Fibroblast of peridontal ligament (primary cell): ENCODE measurements at regions not wholly inside any gene's neighbourhood (a gene's known extent, or its start where the extent isn't known, plus 50 kb on each side); places are given as distances from the start of the nearest gene placed in this dataset.
"Not testable (repeated sequence)": the region's sequence is repeated elsewhere in the genome, so short reads cannot be mapped to it uniquely, and the experiment has no call there.

Source experiments
- DNase-seq: peaks from one replicate; pipeline ENCODE4 v3.0.0-alpha.2; 2010; ENCODE audit errors: extremely low read depth

DNA sequence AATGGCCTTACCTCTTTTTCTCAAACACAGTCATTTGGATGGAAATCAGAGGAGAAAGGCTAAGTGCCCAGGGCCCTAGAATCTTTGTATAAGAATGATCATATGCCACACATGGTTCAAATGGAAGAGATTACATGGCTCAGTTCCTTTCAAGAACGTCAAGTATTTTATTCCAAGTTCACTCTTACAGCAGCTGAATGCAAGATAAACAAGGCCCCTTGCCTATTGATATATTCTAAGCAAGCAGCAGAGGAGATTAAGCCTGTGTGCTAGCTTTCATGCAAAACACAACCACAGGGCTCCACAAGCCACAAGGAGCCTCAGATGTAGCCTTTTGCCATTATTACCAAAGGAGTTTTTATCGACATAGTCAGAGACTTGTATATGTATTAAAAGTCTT lies 55.3 kb upstream of the SLCO6A1 start:
- peak; percentile 54 for DNase-seq

- no peak for DNase-seq
These were observed 55.9 kb upstream of the SLCO6A1 start for GRCh38 chr5:102554728-102555127.

DNA sequence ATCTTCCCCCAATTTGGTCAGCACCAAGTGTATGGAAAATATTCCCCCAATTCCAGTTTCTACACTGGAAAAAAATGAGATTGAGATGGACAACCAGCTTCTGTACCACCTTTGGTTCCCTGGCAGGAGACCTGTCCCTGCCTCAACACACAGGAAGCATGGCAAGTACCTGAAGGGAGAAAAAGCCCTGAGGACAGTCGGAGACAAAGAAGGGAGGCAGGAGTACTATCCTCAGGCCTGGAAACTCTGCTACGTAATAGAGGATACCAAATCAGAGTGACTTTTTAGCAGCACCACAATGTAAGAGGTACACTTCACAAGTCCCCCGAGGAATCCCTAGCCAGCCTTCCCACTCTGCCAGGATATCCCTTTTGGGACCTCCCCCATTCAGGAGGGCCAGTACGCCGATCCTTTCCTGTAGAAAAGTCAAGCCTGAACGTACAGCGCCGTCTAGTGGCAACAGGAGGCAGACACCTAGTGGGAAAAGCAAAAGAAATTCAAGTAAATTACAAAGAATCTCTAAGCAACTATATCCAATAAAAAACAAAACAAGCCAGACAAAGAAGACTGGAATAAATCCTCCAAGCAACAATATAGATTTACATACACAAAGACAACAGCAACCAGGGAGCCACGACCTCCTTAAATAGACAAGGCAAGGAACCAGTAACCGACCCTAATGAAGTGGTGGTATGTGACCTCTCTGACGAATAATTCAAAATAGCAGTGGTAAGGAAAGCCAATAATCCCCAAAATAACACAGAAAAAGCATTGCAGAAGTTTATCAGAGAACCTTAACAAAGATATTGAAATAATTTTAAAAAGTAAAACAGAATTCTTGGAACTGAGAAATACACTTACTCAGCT lies 63.3 kb upstream of the SLCO6A1 start:
- peak; percentile 10 for DNase-seq

GRCh38 chr5:102570747-102571146 lies 71.9 kb upstream of the SLCO6A1 start:
- DNase-seq: no peak

DNA sequence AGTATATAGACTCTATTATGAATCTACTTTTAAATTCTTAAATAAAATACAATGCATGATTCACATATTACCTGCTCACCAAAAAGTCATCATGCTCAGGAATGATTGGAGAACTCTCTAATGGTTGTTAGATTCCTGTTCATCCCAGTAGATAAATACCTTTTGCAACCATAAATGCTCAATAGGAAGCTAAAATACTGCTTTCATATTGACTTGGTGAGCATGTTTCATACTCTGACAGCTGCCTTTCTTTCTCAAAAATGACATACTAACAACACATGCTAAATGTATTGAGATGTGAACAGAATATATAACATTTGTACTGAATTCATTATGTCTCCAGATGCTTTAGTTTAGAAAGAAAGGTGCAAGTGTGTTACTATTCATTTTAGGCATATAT lies 79.6 kb upstream of the SLCO6A1 start:
- DNase-seq: no peak

- DNase-seq: no peak
These were observed 80.6 kb upstream of the SLCO6A1 start for GRCh38 chr5:102579379-102579778.

DNA sequence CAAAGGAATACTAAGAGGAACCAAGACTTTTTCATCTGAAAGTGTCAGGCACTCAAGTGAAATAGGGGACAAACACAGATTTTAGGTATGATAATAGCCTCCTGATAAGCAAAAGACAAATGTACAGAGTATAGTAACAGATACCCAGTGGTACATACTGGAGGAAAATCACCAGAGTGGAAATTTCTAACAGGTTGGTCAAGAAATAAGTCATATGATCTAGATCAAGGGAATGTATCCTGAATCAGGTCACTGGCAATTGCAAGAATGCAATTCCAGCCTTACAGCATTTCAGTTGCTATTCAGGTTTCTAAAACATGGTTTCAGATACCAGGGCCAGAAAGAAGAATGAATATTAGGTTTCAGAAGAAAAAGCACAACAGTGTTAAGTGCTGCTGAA lies 82.2 kb upstream of the SLCO6A1 start:
- DNase-seq: no peak

GRCh38 chr5:102582696-102583095 lies 83.9 kb upstream of the SLCO6A1 start:
- DNase-seq: peak; percentile 27

DNA sequence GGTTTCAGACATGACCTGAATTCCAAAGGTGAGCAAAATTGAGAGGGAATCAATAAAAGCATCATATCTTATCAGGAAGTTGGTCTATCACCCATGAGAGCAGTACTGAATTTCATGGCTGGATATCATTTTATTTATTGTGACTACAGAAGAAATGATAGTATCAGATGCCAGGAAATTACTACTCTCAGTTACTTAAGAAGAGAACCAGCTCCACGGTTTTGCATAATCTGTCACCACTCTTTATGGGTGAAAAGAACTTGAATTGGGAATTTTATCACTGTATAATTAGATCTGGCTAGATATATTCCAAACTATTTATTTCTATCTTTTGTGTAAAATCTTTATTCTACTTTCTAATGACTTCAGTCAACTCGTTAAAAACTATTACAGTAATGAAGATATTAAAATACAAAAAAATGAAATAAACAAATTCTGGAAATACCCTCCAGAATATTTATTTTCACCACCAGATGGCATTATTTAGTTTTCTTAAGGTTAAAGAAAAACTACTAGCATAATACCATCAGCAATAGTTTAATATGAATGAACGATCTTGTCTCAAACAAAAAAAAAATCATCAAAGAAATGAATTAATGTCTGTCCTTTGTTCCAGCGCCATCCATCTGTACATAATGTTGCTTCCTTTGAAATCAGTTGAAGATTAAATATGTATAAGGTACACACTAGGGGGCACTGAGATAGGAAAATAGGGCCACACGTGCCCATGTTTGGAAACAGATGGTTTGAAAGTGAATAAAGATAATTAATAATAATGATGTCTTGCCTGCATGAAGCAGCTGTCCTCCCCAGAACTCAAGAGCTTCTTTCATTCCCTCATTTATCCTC lies 84.7 kb upstream of the SLCO6A1 start:
- DNase-seq: peak; percentile 58

DNA sequence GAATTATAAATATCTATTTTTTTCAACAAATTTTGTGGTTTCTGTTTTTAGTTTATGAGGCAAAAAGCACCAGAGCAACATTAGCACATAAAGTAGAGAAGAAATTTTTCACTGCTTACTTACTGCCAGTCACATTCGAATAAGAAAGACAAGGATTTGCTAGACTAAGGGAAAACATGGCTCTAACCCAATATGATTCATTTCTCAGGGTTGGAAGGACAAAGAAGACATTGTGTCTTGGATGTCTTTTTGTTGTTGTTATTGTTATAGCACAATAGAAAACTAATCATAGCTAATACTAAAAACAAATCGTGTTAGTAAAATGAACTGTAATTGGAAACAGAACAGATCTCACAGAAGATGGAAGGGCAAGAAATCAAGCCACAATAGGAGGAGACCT lies 90.9 kb upstream of the SLCO6A1 start:
- no peak for DNase-seq

GRCh38 chr5:102590467-102590866 lies 91.7 kb upstream of the SLCO6A1 start:
- no peak for DNase-seq

GRCh38 chr5:102591650-102592049 lies 92.8 kb upstream of the SLCO6A1 start:
- DNase-seq: no peak

GRCh38 chr5:102592586-102592985 lies 93.8 kb upstream of the SLCO6A1 start:
- DNase-seq: not testable (repeated sequence)

DNA sequence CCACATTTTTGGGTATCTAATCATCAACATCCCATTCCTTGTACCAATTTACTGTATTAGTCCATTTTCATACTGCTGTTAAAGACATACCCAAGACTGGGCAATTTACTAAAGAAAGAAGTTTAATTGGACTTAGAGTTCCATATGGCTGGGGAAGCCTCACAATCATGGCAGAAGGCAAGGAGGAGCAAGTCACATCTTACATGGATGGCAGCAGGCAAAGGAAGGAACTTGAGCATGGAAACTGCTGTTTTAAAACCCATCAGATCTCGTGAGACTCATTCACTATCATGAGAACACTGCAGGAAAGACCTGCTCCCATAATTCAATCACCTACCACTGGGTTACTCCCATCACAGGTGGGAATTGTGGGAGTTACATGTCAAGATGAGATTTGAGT lies 95.4 kb upstream of the SLCO6A1 start:
- no peak for DNase-seq

DNA sequence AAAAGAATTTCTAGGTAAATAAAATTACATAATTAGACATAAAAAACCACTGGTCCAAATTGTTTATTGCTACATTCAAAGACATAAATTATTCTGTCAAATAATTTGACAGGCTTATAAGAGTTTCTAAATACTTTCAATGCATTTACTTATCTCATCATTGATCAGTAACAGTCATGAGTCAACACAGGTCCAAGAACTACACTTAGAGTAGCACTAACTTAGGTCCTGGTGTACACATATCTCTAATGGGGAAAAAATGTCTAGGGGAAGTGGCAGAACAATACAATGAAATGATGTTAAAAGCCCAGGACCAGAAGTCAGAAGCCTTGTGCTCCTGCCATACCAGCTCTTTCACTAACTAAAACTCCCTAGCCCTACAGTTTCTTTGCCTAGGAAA lies 96.5 kb upstream of the SLCO6A1 start:
- DNase-seq: no peak

DNA sequence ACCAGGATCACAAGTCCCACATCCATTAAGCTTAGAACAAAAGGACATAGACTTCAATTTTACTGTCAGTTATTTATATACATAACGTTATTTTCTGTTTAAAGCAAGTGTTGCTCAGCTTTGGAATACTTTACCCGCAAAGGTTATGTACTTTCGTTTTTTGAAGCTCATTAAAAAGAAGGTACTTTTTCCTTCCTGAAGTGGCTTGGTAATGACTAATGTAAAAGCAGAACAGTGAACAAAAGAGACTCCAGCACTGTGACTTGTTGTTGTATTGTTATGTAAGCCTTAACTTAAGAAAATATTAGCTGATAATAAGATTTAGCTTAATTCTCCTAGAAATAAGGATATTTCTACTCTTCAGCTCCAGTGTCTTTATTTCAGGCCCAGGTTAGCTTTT lies 97.3 kb upstream of the SLCO6A1 start:
- no peak for DNase-seq

GRCh38 chr5:102596951-102597350 lies 98.2 kb upstream of the SLCO6A1 start:
- no peak for DNase-seq

- no peak for DNase-seq
These were observed 100.5 kb upstream of the SLCO6A1 start for GRCh38 chr5:102599289-102599688.

- DNase-seq: peak; percentile 6
These were observed 102.2 kb upstream of the SLCO6A1 start for GRCh38 chr5:102600964-102601363.

DNA sequence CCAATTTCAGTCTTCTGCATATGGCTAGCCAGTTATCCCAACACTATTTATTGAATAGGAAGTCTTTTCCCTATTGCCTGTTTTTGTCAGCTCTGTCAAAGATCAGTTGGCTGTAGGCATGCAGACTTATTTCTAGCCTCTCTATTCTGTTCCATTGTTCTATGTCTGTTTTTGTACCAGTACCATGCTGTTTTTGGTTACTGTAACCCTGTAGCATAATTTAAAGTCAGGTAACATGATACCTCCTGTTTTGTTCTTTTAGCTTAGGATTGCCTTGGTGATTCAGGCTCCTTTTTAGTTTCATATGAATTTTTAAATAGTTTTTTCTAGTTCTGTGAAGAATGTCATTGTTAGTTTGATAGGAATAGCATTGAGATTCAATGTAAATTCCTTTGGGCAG lies 104.9 kb upstream of the SLCO6A1 start:
- no peak for DNase-seq

DNA sequence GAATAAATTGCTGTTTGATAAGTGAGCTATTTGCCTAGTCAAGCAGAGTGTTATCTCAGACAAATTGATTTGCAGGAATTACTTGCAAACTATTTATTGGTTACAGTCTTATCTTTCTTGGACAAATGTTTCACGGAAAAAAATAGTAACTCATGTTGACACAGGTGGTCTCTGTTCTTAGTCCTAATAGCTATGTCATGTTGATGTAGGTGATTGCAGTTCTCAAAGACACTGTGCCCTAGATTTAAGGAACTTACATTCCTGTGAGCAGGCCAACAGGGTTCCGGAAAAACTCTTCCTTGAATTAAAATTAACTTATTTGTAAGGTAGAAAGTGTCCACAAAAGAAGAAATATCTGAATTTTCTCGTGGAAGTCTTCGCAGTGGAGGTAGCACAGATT lies 109.6 kb upstream of the SLCO6A1 start:
- no peak for DNase-seq

GRCh38 chr5:102611312-102611711 lies 112.5 kb upstream of the SLCO6A1 start:
- no peak for DNase-seq

GRCh38 chr5:102613661-102614060 lies 114.9 kb upstream of the SLCO6A1 start:
- DNase-seq: no peak
